22Rv1 (cell line): ENCODE measurements at regions not wholly inside any gene's neighbourhood (a gene's known extent, or its start where the extent isn't known, plus 50 kb on each side); places are given as distances from the start of the nearest gene placed in this dataset.

Experiments
- ZFX ChIP-seq: fragments of 450-650 bp; IDR thresholded peaks from 2 replicates; pipeline ENCODE4 v1.6.1; 2017; ENCODE audit warnings: antibody characterized with exemption, borderline replicate concordance
- TF ChIP-seq, protein P1 (sequence below): fragments of 450-650 bp; IDR thresholded peaks from 2 replicates; pipeline ENCODE4 v1.5.1; 2017; ENCODE audit warnings: mild to moderate bottlenecking

DNA sequence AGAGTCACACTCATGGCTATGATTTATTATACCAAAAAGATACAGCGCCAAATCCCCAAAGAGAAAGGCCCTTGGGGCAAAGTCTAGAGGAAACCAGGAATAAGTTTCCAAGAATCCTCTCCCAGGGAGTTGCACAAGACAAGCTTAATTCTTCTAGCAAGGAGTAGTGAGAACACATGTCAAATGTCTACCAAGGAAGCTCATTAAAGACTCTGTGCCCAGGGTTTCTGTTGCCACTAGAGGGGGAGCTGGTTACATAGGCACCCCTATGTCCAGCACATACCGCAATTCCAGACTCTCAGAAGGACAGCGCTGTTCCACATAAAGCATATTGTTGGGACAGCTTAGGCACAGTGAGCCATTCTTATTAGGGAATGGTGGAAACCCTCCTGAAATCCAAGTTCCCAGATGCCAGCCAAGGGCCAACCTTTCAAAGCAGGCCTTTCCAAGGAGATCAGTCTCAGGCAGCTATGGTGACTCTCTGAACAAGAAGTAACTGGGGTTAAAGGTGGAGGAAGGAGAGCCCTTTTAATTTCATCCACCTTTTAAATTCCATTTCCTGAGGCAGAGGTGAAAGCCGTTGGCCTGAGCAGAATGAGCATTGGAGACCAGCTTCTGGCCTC lies 194.2 kb downstream of the UACA start:
- TF ChIP-seq, protein P1, sequence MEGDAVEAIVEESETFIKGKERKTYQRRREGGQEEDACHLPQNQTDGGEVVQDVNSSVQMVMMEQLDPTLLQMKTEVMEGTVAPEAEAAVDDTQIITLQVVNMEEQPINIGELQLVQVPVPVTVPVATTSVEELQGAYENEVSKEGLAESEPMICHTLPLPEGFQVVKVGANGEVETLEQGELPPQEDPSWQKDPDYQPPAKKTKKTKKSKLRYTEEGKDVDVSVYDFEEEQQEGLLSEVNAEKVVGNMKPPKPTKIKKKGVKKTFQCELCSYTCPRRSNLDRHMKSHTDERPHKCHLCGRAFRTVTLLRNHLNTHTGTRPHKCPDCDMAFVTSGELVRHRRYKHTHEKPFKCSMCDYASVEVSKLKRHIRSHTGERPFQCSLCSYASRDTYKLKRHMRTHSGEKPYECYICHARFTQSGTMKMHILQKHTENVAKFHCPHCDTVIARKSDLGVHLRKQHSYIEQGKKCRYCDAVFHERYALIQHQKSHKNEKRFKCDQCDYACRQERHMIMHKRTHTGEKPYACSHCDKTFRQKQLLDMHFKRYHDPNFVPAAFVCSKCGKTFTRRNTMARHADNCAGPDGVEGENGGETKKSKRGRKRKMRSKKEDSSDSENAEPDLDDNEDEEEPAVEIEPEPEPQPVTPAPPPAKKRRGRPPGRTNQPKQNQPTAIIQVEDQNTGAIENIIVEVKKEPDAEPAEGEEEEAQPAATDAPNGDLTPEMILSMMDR = no peak
- TF ChIP-seq ZFX = no peak
